ACC112 (cell line): ENCODE measurements at regions not wholly inside any gene's neighbourhood (a gene's known extent, or its start where the extent isn't known, plus 50 kb on each side); places are given as distances from the start of the nearest gene placed in this dataset.

Source experiments
- H2AFZ ChIP-seq: fragments of 200-600 bp; sonication (generic); one replicate; pipeline ENCODE4 v1.6.0; 2017; ENCODE audit warnings: antibody characterized with exemption, low read length; ENCODE audit not compliant: unreplicated experiment
- H3K27ac ChIP-seq: fragments of 200-600 bp; sonication (generic); 2 replicates; pipeline ENCODE4 v1.5.1; 2014; ENCODE audit warnings: low read depth, mild to moderate bottlenecking, antibody characterized with exemption, low read length, moderate library complexity
- H3K27me3 ChIP-seq: fragments of 200-600 bp; sonication (generic); 2 replicates; pipeline ENCODE4 v1.6.1; 2014; ENCODE audit warnings: mild to moderate bottlenecking, antibody characterized with exemption, low read length, moderate library complexity, mixed read lengths; ENCODE audit not compliant: insufficient read depth
- H3K36me3 ChIP-seq: fragments of 200-600 bp; sonication (generic); 2 replicates; pipeline ENCODE4 v1.6.1; 2016; ENCODE audit warnings: mild to moderate bottlenecking, antibody characterized with exemption, low read length, moderate library complexity, mixed read lengths; ENCODE audit not compliant: insufficient read depth
- H3K4me1 ChIP-seq: fragments of 200-600 bp; sonication (generic); one replicate; pipeline ENCODE4 v1.6.1; 2016; ENCODE audit warnings: low read length, mixed read lengths; ENCODE audit not compliant: insufficient read depth, unreplicated experiment, control insufficient read depth
- H3K4me3 ChIP-seq: fragments of 200-600 bp; sonication (generic); 2 replicates; pipeline ENCODE4 v1.5.1; 2014; ENCODE audit warnings: mild to moderate bottlenecking, low read depth, low read length
- H3K79me2 ChIP-seq: fragments of 200-600 bp; sonication (generic); one replicate; pipeline ENCODE4 v1.6.0; 2016; ENCODE audit warnings: low read length; ENCODE audit not compliant: control insufficient read depth, unreplicated experiment, insufficient read depth

DNA sequence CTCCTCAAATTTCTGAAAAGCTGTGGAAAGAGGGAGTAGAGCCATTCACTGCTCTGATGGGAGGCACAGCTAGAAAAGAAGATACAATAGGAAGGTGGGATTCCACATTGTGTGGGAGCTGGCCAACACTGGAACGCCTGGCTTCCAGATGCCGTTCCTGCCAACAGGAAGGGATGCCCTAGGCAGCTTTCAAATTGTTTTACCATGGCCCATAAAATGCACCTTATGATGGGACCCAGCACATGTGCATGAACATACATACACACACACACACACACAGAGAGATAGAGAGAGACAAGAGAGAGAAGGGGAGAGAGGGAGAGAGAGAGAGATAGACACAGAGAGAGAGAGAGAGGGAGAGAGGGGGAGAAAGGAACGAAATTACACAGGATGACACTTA, 86.1 kb upstream of the BZW1 start:
- peaks cover 17% of the 10 kb centered on the region for H3K27me3 ChIP-seq
- no peaks in the 10 kb centered on the region for H3K4me1 ChIP-seq
- no peaks in the 10 kb centered on the region for H3K36me3 ChIP-seq
- no peaks in the 10 kb centered on the region for H3K79me2 ChIP-seq
- no peak overlapping the region for H2AFZ ChIP-seq
- H3K27ac ChIP-seq: no peak overlapping the region
- H3K4me3 ChIP-seq: no peak overlapping the region

DNA sequence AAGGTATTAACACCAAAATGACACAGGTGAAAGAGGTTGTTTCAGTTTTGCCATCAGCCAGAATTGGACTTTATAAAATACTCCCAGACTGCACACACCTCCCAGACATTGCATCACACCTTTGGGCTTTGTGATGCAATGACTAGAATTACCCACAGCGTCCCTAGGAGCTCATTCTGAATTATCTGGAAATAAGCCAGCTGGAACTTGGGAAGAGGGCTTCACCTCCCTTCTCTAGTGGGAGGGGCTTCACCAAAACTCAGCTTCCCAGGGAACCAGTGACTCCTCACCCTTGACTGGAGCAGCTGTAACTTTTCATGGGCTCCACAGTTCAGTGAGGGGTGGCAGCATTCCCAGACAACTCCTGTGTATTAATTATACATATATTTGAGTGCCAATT, 83.1 kb upstream of the BZW1 start:
- no peaks in the 10 kb centered on the region for H3K4me1 ChIP-seq
- no peak overlapping the region for H2AFZ ChIP-seq
- no peak overlapping the region for H3K4me3 ChIP-seq
- H3K79me2 ChIP-seq: no peaks in the 10 kb centered on the region
- H3K27ac ChIP-seq: no peak overlapping the region
- no peaks in the 10 kb centered on the region for H3K36me3 ChIP-seq
- peaks cover 17% of the 10 kb centered on the region for H3K27me3 ChIP-seq

DNA sequence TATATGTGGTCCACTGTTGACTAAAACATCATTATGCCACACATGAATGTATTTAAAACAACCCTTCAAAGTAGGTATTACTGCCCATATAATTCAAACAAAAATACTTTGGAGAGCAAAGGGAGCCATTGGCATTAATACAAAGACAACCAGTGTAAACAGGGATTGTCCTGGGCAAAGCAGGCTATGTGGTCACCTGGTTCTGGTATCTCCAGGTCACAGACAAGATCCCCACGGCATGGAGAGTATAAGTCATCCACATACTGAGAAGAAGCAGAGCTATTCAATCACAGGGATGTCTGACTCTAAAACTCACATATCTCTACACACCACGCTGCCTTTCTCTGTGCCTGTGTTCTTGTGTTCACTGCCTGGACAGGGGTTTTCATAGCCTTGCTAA, 81.4 kb upstream of the BZW1 start:
- Histone ChIP-seq H3K36me3 (no peaks in the 10 kb centered on the region), H3K79me2 (no peaks in the 10 kb centered on the region), H3K27ac (no peak overlapping the region), H3K4me3 (no peak overlapping the region), H3K4me1 (peaks cover 6% of the 10 kb centered on the region), H3K27me3 (peaks cover 4% of the 10 kb centered on the region; the same call in 1 of the 2 replicates), H2AFZ (no peak overlapping the region)

DNA sequence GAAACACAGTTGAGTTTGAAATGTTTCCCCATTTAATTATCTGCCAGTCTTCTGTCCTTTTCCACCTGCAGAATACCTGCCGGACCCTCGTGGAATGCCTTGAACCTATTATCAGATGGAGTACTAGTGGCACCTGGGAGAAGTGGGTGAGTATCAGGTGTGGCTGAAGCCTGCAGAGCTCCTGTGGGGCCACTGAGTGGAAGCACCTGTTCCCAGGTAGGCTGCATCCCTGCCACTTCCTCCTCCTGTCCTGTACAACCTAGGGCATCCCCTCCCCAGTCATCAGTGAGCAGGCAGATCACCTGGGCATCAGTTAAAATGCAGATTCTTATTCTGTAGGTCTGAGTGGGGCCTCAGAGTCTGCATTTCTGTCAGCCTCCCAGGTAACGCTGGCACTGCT, 80.8 kb upstream of the BZW1 start:
- Histone ChIP-seq H3K79me2 (no peaks in the 10 kb centered on the region), H3K27ac (no peak overlapping the region), H2AFZ (no peak overlapping the region), H3K4me3 (no peak overlapping the region), H3K27me3 (no peaks in the 10 kb centered on the region; the same call in 1 of the 2 replicates), H3K4me1 (peaks cover 8% of the 10 kb centered on the region), H3K36me3 (no peaks in the 10 kb centered on the region)

DNA sequence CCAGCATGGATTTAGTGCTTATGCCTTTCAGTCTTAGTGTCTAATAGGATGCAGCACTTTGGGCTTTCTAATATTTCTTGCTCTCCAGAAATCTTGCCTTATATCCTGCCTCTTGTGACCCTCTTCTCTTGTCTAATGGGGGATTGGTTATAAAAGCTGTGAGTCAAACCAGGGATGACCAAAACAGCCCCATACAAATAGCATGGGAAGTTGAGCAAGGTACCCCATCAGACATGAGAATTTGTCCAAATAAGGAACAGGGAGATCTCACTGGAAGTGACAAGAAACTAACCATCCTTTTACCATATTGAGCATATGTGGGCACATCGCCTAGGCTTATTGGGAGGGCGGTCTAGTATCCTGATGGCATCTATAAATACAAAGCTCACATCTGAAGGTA, 78.8 kb upstream of the BZW1 start:
- no peak overlapping the region for H2AFZ ChIP-seq
- no peaks in the 10 kb centered on the region for H3K27me3 ChIP-seq
- H3K27ac ChIP-seq: no peak overlapping the region
- no peaks in the 10 kb centered on the region for H3K36me3 ChIP-seq
- no peaks in the 10 kb centered on the region for H3K79me2 ChIP-seq
- H3K4me3 ChIP-seq: no peak overlapping the region
- H3K4me1 ChIP-seq: peaks cover 17% of the 10 kb centered on the region

DNA sequence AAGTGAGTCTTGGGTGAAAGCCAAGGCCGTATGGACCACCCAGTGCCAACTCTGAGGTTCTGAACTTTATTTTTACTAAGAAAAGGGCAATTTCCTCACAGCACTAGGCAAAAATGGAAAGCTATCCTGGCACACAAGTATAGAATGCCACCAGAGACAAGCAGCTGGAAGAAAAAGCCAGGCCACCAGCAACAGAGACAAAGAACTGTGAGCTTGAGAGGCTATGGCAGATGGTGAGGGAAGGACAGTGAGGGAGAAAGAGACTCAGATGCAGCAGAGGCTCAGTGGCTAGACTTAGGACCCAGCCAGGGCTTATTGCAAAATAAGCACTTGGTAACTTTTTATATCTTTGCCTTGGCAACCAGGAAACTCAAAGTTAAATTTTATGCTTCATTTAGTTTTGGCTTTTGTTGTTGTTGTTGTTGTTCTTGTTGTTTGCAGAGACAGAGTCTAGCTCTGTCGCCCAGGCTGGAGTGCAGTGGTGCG, 78.0 kb upstream of the BZW1 start:
- H3K4me1 ChIP-seq: peaks cover 17% of the 10 kb centered on the region
- H3K36me3 ChIP-seq: no peaks in the 10 kb centered on the region
- no peak overlapping the region for H3K4me3 ChIP-seq
- H3K27me3 ChIP-seq: no peaks in the 10 kb centered on the region
- no peak overlapping the region for H2AFZ ChIP-seq
- no peaks in the 10 kb centered on the region for H3K79me2 ChIP-seq
- no peak overlapping the region for H3K27ac ChIP-seq

DNA sequence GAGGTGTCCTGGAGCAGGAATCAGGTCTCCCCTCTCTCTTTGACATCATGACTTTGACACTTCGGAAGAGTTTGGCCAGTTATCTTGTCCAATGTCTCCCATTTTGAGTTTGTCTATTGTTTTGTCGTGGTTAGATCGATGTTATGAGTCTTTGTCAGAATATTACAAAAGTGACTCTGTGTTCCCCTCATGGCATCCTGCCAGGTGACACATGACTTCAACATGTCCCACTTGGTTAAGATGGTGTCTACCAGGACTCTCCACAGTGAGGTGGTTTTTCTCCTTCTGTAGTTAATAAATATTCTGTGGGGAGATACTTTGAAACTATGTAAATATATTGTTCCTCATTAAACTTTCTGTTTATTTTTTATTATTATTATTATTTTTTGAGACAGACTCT, 76.6 kb upstream of the BZW1 start:
- Histone ChIP-seq H2AFZ (peak overlapping the region; percentile 6), H3K79me2 (no peaks in the 10 kb centered on the region), H3K27ac (no peak overlapping the region), H3K4me3 (no peak overlapping the region), H3K27me3 (no peaks in the 10 kb centered on the region), H3K36me3 (no peaks in the 10 kb centered on the region), H3K4me1 (peaks cover 17% of the 10 kb centered on the region)

DNA sequence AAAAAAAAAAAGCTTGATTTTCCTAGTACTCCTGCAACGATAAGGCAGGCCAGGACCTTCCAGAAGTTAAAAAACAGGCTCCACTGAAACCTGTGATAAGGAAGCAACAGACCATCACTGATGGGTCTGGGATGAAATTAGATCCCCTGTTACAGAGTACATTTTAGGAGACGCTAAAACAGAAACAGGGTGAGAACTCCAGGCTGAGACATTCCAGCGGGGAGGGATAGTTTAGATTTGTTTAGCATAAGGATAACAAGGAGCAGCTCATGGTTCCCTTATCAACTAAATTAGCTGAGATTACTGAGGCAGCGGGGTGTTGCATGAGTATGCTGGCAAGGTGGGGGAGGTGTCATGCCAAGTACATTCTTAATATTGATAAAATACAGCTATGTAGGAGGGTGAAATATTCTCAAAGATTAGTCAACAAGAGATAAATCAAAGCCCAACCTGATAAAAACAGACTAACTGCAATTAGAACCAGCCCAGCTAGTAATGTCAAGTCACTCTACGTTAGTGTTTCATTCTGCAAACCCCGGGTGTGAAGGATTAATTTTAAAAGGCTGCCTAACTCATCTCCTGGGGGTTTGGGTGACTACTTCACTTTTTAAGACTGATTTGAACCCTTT, 75.0 kb upstream of the BZW1 start:
- Histone ChIP-seq H2AFZ (no peak overlapping the region), H3K4me3 (no peak overlapping the region), H3K79me2 (no peaks in the 10 kb centered on the region), H3K36me3 (no peaks in the 10 kb centered on the region), H3K4me1 (peaks cover 23% of the 10 kb centered on the region), H3K27me3 (no peaks in the 10 kb centered on the region), H3K27ac (no peak overlapping the region)

DNA sequence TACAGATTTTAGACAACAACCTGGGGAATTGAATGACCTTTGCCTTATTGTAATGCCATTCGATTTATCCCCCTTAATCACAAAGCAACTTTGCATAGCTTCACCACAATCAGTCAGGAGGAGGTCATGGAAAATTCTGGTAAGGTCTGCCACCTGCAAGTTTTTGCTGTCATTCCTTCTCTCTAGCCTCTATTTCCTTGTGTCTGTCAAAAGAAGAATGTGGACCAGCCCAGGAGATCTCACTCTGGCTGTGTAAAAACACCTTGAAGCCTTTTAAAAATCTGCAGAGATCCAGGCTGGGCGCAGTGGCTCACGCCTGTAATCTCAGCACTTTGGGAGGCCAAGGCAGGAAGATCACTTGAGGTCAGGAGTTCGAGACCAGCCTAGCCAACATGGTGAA, 74.1 kb upstream of the BZW1 start:
- H3K27ac ChIP-seq: no peak overlapping the region
- no peaks in the 10 kb centered on the region for H3K79me2 ChIP-seq
- no peak overlapping the region for H3K4me3 ChIP-seq
- H3K4me1 ChIP-seq: peaks cover 32% of the 10 kb centered on the region
- no peak overlapping the region for H2AFZ ChIP-seq
- no peaks in the 10 kb centered on the region for H3K27me3 ChIP-seq
- H3K36me3 ChIP-seq: no peaks in the 10 kb centered on the region

DNA sequence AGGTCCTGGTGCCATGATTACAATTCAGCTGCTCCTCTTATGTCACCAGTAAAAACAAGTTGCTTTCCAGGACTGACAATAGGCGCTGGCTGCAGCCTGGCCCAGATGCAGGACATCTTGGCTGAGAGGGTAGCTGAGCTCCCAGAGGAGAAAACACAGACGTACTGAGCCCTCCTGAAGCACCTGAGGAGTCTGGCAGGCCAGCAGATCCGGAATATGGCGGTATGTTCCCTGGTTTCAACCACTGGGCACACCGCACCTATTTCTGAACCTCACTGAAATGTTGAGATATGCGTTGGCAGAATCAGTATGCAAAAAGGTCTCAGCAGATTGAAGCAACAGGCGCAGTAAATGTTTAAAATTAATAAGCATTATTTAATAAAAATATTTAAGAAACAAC, 73.1 kb upstream of the BZW1 start:
- Histone ChIP-seq H3K27ac (no peak overlapping the region), H3K79me2 (no peaks in the 10 kb centered on the region), H3K4me3 (no peak overlapping the region), H3K4me1 (peaks cover 34% of the 10 kb centered on the region), H3K27me3 (no peaks in the 10 kb centered on the region), H2AFZ (no peak overlapping the region), H3K36me3 (no peaks in the 10 kb centered on the region)

DNA sequence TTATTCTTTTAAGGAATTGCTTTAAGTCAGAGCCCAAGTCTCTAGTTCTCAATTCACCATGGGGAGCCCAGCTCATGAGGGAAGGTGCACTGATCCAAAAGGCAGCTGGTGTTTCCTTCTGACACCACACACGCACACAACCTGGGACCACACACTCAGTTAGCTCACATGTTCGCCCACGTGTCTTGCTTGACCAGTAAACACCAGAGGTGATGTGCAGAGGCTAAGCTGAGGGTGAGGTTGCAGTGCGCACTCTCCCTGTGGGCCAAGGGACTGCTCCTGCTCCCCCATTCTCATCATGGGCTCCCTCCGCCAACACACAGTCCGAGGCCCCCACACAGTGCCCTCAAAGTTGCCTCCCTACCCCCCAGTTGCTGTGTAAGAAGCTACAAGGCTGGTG, 70.8 kb upstream of the BZW1 start:
- H2AFZ ChIP-seq: no peak overlapping the region
- H3K36me3 ChIP-seq: no peaks in the 10 kb centered on the region
- H3K4me3 ChIP-seq: no peak overlapping the region
- H3K4me1 ChIP-seq: peaks cover 27% of the 10 kb centered on the region
- H3K79me2 ChIP-seq: no peaks in the 10 kb centered on the region
- no peak overlapping the region for H3K27ac ChIP-seq
- no peaks in the 10 kb centered on the region for H3K27me3 ChIP-seq
